NT2/D1 (cell line): ENCODE measurements at regions not wholly inside any gene's neighbourhood (a gene's known extent, or its start where the extent isn't known, plus 50 kb on each side); places are given as distances from the start of the nearest gene placed in this dataset.

Experiments used
- YY1 ChIP-seq: IDR thresholded peaks from 2 replicates; pipeline ENCODE4 v1.6.1; 2011; ENCODE audit not compliant: insufficient read length, insufficient read depth
- ZNF274 ChIP-seq: IDR thresholded peaks from 2 replicates; pipeline ENCODE4 v1.6.1; 2011; ENCODE audit warnings: mild to moderate bottlenecking, low read depth, low read length

DNA sequence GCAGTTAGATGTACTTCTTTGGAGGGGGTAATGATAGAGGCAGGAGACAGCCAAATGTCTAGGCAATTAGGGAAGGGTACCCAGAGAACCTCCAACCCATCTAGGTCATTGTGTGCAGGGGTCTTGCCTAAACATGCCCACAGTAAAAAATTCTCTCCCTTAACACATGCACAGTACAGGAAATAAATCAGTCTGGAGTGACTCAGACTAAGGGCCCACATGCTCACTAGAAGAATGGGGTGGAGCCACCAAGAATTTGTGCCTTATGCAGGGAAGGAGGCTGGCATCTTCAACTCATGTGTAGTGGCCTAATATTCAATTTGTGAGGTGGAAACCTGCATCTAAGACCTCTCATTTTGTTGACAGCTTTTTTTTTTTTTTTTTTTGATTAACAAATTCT is 945.3 kb upstream of the GRIA3 start:
- TF ChIP-seq YY1 (no peak), ZNF274 (no peak)
